ENCODE measurements at regions not wholly inside any gene's neighbourhood (a gene's known extent, or its start where the extent isn't known, plus 50 kb on each side); places are given as distances from the start of the nearest gene placed in this dataset.

- Mint-ChIP-seq H3K27me3 (ENCODE audit: low read depth) (no peaks in the 10 kb centered on the region), H3K4me1 (peaks cover 12% of the 10 kb centered on the region), H3K27ac (no peak overlapping the region), H3K9me3 (no peaks in the 10 kb centered on the region), H3K36me3 (no peaks in the 10 kb centered on the region), H3K4me3 (no peak overlapping the region)
- POLR2A ChIA-PET, result no interaction called here
- no peak for DNase-seq (ENCODE audit: low spot score)
- CTCF ChIA-PET, result no interaction called here
- no peak for TF ChIP-seq EMX1 (CRISPR knock-in tag; IDR thresholded peaks at IDR 0.05)
- TF ChIP-seq, protein P1, sequence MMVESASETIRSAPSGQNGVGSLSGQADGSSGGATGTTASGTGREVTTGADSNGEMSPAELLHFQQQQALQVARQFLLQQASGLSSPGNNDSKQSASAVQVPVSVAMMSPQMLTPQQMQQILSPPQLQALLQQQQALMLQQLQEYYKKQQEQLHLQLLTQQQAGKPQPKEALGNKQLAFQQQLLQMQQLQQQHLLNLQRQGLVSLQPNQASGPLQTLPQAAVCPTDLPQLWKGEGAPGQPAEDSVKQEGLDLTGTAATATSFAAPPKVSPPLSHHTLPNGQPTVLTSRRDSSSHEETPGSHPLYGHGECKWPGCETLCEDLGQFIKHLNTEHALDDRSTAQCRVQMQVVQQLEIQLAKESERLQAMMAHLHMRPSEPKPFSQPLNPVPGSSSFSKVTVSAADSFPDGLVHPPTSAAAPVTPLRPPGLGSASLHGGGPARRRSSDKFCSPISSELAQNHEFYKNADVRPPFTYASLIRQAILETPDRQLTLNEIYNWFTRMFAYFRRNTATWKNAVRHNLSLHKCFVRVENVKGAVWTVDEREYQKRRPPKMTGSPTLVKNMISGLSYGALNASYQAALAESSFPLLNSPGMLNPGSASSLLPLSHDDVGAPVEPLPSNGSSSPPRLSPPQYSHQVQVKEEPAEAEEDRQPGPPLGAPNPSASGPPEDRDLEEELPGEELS (CRISPR knock-in tag; IDR thresholded peaks at IDR 0.05), result no peak
- TF ChIP-seq CREB1 (CRISPR knock-in tag; IDR thresholded peaks at IDR 0.05), result no peak
- no peak for TF ChIP-seq JUN (CRISPR knock-in tag; IDR thresholded peaks at IDR 0.05)
- no peak for TF ChIP-seq CBFB (CRISPR knock-in tag; IDR thresholded peaks at IDR 0.05; ENCODE audit: low read depth)
- TF ChIP-seq TEAD4 (CRISPR knock-in tag; IDR thresholded peaks at IDR 0.05), result no peak
- TF ChIP-seq ZNF416 (CRISPR knock-in tag; IDR thresholded peaks at IDR 0.05), result no peak
- TF ChIP-seq NR1H2 (CRISPR knock-in tag; IDR thresholded peaks at IDR 0.05), result no peak
- no peak for TF ChIP-seq NFATC4 (CRISPR knock-in tag; IDR thresholded peaks at IDR 0.05)
- TF ChIP-seq CTCF (IDR thresholded peaks at IDR 0.05), result no peak
- no peak for ATAC-seq
Measured at GRCh38 chr6:82072751-82073150, 174.8 kb downstream of the IBTK start.

GRCh38 chr6:82072121-82072521 is 175.4 kb downstream of the IBTK start:
- no peak for ATAC-seq
- DNase-seq (ENCODE audit: low spot score), result no peak
- Mint-ChIP-seq H3K9me3 (no peaks in the 10 kb centered on the region), H3K4me3 (no peak overlapping the region), H3K4me1 (peaks cover 12% of the 10 kb centered on the region), H3K27ac (no peak overlapping the region), H3K36me3 (no peaks in the 10 kb centered on the region), H3K27me3 (ENCODE audit: low read depth) (no peaks in the 10 kb centered on the region)
- ChIA-PET POLR2A (no interaction called here), CTCF (no interaction called here)
- TF ChIP-seq MXD4 (CRISPR knock-in tag; IDR thresholded peaks at IDR 0.05; ENCODE audit: borderline replicate concordance) (no peak), NFYB (CRISPR knock-in tag; conservative IDR thresholded peaks at IDR 0.05; ENCODE audit: low read depth) (no peak), ZSCAN18 (CRISPR knock-in tag; IDR thresholded peaks at IDR 0.05) (no peak), SMAD3 (CRISPR knock-in tag; IDR thresholded peaks at IDR 0.05; ENCODE audit: borderline replicate concordance) (no peak), ETV6 (CRISPR knock-in tag; IDR thresholded peaks at IDR 0.05) (no peak), ZNF138 (CRISPR knock-in tag; conservative IDR thresholded peaks at IDR 0.05) (no peak), KAT7 (CRISPR knock-in tag; IDR thresholded peaks at IDR 0.05; ENCODE audit: borderline replicate concordance) (no peak), ZNF121 (CRISPR knock-in tag; IDR thresholded peaks at IDR 0.05) (no peak)
- TF ChIP-seq, protein P2, sequence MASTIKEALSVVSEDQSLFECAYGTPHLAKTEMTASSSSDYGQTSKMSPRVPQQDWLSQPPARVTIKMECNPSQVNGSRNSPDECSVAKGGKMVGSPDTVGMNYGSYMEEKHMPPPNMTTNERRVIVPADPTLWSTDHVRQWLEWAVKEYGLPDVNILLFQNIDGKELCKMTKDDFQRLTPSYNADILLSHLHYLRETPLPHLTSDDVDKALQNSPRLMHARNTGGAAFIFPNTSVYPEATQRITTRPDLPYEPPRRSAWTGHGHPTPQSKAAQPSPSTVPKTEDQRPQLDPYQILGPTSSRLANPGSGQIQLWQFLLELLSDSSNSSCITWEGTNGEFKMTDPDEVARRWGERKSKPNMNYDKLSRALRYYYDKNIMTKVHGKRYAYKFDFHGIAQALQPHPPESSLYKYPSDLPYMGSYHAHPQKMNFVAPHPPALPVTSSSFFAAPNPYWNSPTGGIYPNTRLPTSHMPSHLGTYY (CRISPR knock-in tag; IDR thresholded peaks at IDR 0.05), result no peak

DNA sequence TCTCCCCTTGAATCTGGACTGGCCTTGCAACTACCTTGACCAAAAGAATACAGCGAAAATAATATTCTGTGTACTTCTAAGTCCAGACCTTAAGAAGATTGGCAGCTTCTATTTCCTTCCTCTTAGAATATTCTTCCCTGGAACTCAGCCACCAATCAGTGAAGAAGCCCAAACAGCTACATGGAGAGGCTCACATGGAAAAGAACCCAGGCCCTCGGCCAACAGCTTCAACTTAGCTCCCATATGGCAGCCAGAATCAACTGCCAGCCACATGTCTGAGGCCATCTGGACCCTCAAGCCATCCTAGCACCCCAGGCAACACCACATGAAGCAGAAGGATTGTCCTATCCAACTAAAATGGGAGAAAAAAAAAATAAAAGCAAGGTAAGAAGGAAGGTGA is 178.8 kb downstream of the IBTK start:
- no peaks in the 10 kb centered on the region for H3K9me3 Mint-ChIP-seq
- no peak overlapping the region for H3K27ac Mint-ChIP-seq
- no peak for DNase-seq (ENCODE audit: low spot score)
- H3K27me3 Mint-ChIP-seq (ENCODE audit: low read depth), result no peaks in the 10 kb centered on the region
- CTCF ChIA-PET, result no interaction called here
- peaks cover 4% of the 10 kb centered on the region; the same call in 1 of the 2 replicates for H3K4me1 Mint-ChIP-seq
- H3K4me3 Mint-ChIP-seq, result no peak overlapping the region
- POLR2A ChIA-PET, result no interaction called here
- ATAC-seq, result no peak
- H3K36me3 Mint-ChIP-seq, result no peaks in the 10 kb centered on the region
- no peak for TF ChIP-seq NR1H2 (CRISPR knock-in tag; IDR thresholded peaks at IDR 0.05)
- TF ChIP-seq SMAD4 (CRISPR knock-in tag; IDR thresholded peaks at IDR 0.05), result no peak
- TF ChIP-seq SP1 (CRISPR knock-in tag; conservative IDR thresholded peaks at IDR 0.05), result no peak
- TF ChIP-seq HMGXB4 (CRISPR knock-in tag; IDR thresholded peaks at IDR 0.05), result no peak
- TF ChIP-seq USF1 (CRISPR knock-in tag; IDR thresholded peaks at IDR 0.05), result no peak
- no peak for TF ChIP-seq MYBL2 (CRISPR knock-in tag; IDR thresholded peaks at IDR 0.05)
- no peak for TF ChIP-seq FOXP1 (CRISPR knock-in tag; IDR thresholded peaks at IDR 0.05; ENCODE audit: borderline replicate concordance)

Measured in WTC11 (cell line).